NT2/D1 (cell line): ENCODE measurements at regions not wholly inside any gene's neighbourhood (a gene's known extent, or its start where the extent isn't known, plus 50 kb on each side); places are given as distances from the start of the nearest gene placed in this dataset.

Source experiments
- SUZ12 ChIP-seq: IDR thresholded peaks from 2 replicates; pipeline ENCODE4 v1.6.1; 2011; ENCODE audit not compliant: insufficient read length, insufficient read depth; ENCODE audit errors: extremely low read depth
- YY1 ChIP-seq: IDR thresholded peaks from 2 replicates; pipeline ENCODE4 v1.6.1; 2011; ENCODE audit not compliant: insufficient read length, insufficient read depth
- ZNF274 ChIP-seq: IDR thresholded peaks from 2 replicates; pipeline ENCODE4 v1.6.1; 2011; ENCODE audit warnings: mild to moderate bottlenecking, low read depth, low read length

DNA sequence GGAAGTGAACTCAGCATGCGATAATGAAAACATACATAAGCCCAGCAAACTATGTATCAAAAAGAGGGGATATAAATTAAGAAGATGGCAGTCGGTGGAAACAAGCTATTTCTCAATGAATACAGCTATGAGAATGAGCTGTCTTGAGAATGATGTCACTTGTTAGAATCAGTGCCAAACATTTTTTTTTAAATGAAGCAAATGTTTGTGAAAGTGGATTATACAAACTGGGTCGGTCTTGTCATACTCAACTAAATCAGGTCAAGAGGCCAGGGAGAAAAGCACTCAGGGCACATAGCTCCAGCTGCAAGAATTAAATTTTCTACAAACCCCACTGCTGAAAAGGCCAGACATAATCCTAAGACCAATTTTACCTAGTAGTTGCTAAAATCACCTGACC, 1048.4 kb downstream of the SLITRK1 start:
- TF ChIP-seq YY1 (no peak), SUZ12 (no peak), ZNF274 (no peak)
